SHP77 treated with DMSO at 0.1 percent for 48 hours (cell line): ENCODE measurements at regions not wholly inside any gene's neighbourhood (a gene's known extent, or its start where the extent isn't known, plus 50 kb on each side); places are given as distances from the start of the nearest gene placed in this dataset.

ENCODE experiments used
- DNase-seq: peaks from one replicate; lab custom pipeline; 2025; lab: John Stamatoyannopoulos, UW

DNA sequence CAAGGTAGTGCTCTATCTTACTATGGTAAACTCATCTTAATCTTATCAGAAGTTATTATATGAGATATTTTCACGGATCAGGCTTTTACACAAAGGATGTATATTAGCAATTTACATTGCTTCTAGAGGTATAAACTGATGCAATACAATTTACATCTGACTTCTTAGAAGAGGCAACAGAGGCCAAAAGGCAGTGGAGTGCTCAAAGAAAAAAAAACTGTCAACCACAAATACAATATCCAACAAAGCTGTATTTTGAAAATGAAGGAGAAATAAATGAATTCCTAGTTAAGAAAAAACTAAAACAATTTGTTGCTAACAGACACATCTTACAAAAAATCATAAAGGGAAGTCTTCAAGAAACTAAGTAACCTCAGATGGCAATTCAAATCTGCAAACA lies 1031.5 kb upstream of the CNTNAP5 start:
- no peak for DNase-seq

DNA sequence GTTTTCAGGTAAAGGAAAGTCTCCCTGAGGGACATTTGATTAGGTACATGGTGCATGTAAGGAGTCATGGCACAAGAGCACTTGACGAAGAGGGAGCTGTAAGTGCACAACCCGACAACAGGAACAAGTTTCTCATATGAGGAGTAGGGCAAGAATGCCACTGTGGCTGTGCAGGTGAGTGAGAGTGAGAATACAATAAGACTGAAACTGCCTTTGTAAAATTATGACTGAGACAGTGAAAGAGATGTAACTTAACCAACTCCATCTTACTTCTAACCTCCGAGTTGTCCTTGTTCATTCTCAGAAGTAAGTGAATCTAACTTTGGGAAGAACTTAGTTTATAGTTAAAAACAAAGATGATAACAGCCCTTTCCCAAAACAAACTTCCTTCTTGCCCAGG lies 1025.8 kb upstream of the CNTNAP5 start:
- no peak for DNase-seq

DNA sequence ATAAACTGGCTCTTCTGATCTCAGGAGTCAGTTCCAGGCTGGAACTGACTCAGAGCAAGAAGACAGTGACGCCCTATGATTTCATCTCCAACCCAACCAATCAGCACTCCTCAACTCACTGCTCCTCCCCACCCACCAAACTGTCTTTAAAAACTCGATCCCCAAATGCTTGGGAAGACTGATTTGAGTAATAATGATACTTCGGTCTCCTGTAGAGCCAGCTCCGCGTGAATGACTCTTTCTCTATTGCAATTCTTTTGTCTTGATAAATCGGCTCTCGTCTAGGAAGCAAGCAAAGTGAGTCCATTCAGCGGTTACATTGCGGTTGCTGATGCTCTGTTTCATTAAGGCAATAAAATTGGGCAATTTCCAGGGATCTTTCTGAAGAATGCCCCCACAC lies 1025.3 kb upstream of the CNTNAP5 start:
- no peak for DNase-seq

DNA sequence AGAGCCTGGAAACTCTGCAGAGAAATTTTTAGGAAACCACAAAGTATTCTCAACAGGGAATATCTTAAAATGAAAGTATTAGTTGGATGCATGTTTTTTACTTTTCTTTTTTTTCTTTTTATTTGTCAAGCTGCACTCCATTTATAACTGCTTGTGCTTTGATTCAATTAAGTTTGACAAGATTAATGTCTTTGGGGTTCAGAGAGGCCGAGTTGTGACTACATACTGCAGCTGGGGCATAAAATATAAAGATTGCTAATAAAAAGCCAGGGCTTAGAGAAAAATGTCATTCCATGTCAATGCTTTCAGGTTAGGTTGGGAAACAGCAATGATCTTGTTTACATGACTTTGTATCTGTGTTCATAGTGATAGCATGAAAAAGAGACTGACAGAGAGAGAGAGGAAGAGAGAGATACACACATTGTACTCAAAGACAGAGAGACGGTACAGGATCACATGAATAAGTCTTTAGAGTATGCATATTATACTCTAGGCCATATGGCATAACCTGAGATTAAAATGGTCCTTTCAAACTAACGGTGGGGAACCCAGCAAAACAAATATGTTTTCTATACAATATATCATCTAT lies 1022.3 kb upstream of the CNTNAP5 start:
- DNase-seq = no peak

DNA sequence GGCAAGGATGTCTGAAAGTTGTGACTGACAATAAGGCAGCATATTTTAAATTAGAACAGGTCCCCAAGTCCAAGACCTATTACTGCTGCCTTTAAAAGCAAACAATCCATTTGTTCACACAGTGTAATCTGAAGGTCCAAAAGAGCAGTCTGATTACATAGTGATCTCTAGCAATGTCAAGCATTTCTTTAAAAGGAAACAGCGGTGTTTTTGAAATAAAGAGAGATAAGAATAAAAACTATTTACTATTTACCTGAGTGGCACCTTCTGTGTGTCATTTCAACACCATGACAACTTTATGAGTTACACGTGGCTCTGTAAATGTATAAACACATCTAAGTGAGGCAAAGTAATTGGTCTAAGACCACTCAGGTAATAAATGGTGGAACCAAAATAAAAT lies 1009.9 kb upstream of the CNTNAP5 start:
- DNase-seq = no peak

DNA sequence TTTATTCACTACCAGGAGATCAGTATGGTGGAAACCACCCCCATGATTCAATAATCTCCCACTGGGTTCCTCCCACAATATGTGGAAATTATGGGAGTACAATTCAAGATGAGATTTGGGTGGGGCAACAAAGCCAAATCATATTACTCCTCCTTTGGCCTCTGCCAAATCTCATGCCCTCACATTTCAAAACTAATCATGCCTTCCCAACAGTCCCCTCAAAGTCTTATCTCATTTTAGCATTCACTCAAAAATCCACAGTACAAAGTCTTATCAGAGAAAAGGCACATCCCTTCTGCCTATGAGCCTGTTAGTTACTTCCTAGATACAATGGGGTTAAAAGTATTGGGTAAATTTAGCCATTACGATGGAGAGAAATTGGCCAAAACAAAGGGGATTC lies 989.5 kb upstream of the CNTNAP5 start:
- DNase-seq = no peak

DNA sequence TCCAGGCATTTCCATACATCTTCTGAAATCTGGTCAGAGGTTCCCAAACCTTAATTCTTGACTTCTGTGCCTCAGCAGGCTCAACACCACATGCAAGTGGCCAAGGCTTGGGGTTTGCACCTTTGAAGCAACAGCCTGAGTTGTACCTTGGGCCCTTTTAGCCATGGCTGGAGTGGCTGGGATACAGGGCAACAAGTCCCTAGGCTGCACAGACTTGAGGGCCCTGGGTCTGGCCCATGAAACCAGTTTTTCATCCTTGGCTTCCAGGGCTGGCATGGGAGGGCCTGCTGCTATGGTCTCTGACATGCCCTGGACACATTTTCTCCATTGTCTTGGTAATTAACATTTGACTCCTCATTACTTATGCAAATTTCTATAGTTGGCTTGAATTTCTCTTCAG lies 988.8 kb upstream of the CNTNAP5 start:
- no peak for DNase-seq

DNA sequence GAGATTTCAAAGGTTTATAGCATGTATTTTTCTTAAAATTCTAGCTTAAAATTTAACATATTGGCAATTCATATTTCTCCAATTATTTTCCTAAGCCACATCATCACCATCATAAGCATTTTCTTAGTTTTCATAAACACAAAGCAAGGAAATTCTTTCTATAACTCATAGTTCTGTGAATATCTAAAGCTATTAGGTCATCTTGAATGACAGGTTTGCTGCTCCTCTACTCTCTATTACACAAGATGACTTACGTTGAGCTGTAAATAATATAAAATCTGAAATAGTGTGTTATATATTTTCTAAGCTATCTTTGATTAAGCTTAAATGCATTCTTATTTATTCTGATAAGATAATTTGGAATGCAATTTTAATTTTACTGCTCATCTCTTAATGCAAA lies 984.6 kb upstream of the CNTNAP5 start:
- DNase-seq = no peak

DNA sequence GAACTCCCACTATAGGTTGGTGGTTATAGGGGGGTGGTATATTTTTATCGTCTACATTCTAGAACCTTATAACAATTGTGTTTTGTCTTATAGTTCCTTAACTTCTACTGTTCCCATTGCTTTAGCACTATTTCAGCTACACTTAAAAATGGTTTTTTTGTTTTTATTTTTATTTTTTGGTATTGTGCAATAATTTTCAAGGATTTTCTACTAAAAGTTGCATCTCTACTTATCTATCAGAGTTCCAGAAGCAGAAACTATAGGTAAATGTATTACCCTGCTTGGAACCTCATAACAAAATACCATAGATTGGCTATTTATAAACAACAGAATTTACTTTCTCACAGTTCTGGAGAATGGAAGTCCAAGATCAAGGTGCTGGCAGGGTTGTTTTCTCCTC lies 981.6 kb upstream of the CNTNAP5 start:
- DNase-seq = no peak

DNA sequence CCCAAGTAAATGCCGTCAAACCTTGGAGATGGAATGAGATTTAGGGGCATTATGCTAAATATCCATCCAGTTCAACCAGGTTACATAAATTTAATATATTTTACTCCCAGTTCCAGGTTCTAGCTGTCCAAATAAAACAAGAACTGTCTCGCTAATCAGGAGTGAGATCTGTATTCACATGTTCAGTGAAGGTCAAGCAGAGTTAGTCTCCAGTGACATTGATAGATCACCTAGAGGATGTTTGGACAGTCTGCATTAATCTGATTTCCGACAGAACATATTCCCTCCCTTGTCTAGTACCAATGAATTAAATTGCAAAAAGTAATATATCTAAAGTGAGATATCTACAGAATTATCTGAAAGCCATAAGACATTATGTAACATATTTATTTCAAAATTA lies 979.4 kb upstream of the CNTNAP5 start:
- DNase-seq = no peak

DNA sequence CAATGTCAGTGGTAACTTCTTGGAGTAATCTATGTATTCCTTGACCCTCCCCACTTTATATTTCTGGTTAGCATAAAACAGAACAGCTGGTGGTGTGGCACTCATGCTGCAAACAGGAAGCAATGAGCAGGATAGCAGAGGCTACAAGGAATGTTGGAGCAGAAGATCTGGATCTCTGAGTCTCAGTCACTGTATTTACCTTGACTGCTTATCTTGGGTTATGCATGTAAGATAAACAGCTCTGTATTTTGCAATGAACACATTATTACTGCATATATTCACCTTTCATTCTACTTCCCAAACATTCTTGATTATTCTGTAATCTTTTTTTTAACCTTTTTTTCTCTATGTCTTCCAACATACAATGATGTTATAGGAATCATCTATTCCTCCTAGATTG lies 977.9 kb upstream of the CNTNAP5 start:
- DNase-seq = no peak

DNA sequence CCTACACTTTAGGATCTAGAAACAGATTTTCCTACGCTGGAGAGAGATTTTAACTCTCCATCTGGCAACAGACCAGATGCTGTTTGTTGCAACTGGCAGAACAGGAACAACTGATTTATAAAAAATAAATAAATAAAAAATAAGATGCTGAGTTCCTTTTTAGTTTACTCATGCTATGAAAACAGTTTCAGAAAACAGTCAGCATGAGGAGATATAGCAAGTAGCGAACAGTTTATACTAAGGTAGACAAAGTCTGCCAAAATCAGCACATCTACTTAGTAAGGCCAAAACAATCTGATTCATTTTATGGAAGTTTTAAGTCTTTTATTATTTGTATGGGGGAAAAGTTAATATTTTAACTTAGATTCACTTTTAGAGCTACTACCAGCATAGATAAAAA lies 974.0 kb upstream of the CNTNAP5 start:
- DNase-seq = no peak

DNA sequence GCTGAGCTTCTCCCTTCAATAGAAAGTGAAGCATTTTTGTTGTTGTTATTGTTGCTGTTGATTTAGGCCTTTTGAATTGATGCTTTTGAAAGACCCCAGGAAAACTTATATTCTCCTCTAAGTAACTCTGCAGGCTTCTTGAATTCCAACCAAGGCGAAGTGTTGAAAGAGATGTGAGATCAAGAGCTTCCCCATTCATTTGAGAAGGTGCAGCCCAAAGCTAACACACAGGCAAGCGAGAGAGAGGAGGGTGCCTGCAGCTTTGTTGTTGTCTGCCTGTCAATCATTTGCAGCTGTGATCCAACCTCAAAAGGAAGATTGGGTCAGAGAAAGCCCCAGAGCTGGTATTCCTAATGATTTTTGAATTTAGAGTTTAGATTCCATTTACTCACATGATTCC lies 963.6 kb upstream of the CNTNAP5 start:
- no peak for DNase-seq

DNA sequence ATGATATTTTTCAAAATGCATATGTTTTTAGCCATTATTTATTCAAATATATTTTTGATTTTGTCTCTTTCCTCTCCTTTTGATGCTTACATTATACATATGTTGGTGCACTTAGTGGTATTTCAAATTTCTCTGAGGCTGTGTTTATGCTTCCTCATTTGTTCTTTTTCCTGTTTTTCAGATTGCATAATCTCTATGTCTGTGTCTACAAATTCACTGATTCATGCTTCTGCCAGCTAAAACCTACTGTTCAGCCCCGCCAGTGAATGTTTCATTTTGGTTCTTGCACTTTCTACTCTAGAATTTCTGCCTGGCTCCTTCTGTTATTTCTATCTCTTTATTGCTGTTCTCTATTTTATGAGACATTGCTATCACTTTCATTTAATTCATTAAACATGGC lies 951.7 kb upstream of the CNTNAP5 start:
- DNase-seq = no peak

DNA sequence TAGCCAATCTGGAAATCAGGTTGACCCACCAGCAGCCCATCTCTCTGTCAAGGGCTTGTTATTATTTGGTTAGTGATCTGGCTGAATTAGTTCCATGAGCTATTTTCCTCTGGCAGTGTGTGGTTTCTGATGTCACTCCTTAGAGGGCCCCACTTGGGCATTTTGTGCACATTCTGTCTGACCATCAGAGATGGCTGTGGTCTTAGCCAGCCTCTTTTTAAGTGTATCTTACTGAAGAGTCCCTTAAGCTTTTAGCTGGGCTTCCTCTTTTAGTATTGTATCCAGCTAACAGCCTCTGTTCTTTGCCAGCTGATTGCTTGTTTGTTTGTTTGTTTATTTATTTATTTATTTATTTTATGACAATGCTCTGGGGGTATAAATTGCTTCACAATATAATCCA lies 951.1 kb upstream of the CNTNAP5 start:
- DNase-seq = no peak

DNA sequence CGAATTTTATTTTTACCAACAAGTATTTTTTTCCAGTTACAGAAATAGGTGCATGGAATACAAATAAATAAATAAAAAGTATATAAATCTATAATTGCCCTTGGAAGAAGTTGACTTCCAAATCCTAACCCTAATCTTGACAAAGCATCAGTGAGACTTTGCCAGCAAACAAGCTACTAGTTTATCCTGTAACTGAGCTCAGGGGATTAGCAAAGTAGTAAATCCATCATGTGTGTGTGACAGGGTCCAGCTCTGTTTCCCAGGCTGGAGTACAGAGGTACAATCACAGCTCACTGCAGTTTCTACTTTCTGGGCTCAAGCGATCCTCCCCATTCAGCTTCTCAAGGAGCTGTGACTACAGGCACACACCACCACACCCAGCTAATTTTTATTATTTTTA lies 948.0 kb upstream of the CNTNAP5 start:
- no peak for DNase-seq

DNA sequence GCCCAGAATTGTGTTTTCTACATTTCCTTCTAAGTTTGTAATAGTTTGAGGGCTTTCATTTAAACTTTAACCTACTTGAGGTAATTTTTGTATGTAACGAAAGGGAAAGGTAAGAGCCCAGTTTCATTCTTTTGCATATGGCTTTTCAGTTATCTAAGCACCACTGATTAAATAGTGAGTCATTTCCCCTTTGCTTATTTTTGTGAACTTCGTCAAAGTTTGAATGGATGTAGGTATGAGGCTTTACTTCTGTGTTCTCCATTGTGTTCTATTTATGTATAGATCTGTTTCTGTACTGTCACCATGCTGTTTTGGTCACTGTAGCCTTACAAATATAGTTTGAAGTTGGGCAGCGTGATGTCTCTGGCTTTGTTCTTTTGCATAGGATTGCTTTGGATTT lies 944.8 kb upstream of the CNTNAP5 start:
- no peak for DNase-seq

DNA sequence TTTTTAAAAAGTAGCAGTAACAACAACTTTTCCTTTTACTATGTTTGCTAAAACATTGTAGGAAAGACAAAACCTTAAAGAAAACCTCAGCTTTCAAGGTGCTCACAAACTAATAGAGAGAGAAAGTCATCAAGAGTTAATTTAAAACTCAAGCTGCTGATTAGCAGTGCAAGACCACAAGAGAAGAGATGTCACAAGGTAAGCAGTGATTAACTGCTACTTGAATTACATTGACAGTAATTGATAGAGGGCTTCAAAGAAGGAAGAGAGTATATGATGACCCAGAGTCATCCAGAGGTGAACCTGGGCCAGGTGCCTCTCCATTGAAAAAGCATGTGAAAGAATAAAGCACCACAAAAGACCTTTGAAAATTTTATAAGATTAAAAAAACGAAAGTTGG lies 939.6 kb upstream of the CNTNAP5 start:
- no peak for DNase-seq

DNA sequence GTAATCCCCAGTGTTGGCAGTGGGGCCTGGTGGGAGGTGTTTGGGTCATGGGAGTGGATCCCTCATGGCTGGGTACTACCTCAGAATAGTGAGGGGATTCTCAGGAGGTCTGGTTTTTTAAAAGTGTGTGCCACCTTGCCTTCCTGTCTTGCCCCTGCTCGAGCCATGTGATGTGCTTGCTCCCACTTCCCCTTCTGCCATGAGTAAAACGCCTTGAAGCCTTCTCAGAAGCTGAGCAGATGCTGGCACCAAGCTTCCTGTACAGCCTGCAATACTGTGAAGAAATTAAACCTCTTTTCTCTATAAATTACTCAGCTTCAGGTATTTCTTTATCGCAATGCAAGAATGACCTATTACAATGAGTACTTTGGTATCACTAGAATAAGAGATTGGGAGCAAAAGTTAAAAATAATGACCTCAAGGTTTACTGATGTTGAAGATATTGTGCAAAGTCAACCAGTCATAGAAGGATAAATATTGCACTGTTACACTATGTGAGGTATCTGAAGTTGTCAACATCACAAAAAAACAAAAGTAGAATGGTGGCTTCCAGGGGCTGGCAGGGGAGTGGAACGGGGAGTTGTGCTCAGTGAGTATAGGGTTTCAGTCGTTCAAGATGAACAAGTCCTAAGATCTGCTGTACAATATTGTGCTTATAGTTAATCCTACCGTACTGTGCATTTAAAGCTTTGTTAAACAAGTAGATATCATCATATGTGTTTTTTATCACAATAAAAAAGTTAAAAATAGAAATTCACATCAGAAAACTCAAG lies 938.3 kb upstream of the CNTNAP5 start:
- DNase-seq = no peak

DNA sequence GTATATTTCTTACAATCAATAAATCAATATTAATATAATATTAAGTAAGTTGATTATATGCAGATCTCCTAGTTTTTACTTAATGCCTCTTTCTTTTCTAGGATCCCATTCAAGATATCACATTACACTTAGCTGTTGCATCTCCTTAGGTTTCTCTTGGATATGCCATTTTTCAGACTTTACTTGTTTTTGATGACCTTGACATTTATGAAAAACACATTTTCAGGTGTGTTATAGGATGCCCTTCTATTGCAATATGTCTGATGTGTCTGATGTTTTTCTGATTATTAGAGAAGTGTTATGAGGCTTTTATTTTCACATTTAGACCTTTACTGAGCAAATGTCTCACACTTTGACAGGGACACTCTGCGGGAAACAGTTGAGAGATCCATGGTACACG lies 933.6 kb upstream of the CNTNAP5 start:
- no peak for DNase-seq

DNA sequence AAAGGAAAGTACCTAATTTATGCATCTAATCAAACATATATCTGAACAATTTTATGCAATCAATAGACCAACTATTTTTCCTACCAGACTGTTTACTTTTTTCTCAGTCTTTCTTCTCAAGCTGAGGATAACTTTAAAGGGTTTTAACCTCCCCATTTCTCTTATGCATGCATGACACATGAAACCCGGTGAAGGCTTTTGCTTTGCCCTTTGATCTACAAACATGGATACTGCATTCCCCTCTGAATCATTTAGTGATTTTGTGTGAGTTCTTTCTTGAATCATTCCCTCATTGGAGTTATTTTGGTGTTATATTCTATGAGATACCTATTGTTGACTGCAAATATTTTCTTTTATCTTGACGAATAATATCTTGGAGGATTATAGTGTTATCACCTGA lies 931.9 kb upstream of the CNTNAP5 start:
- no peak for DNase-seq

DNA sequence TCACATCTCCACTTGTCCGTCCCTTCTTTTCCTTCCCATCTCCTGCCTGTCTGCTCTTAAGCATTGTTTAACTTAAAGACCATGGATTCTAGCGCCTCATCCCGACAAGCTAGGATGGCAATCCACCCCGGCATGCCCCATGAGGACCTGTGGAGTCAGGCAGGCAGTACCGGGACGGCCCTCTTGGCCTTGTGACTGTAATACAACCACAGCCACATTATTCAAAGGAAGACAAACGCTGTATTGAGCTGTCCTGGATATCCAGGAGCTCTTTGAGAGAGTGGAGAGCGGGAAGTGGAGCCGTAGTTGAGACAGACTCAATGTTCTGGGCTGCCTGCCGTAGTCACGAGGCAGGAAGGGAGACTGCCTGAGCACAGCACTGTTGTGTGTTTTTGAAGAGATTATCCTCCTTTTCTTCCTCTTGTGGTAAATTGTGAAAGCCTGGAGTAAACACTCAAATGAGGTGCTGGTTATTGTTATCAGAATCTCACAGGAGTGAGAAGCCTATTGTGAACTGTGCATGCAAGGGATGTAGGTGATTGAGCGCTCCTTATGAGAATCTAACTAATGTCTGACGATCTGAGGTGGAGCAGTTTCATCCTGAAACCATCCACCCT lies 929.8 kb upstream of the CNTNAP5 start:
- no peak for DNase-seq

DNA sequence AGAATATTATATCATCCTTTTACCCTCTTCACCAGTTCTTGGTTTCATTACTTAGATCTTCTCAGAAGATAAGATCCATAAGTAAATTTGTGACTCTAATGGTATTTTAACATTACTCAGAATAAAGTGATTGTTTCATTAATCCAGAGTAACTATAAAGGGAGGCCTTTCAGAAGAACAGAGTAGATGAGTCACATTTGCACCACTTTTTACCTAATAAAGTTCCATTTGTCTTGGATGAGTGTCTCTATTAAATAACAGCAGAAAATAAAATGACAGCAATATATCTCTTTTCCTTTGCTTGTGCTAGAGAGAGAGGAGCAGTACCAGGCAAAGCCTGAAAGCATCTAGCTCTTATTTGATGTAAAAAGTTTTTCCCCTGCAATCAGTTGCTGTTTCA lies 926.5 kb upstream of the CNTNAP5 start:
- DNase-seq = no peak

DNA sequence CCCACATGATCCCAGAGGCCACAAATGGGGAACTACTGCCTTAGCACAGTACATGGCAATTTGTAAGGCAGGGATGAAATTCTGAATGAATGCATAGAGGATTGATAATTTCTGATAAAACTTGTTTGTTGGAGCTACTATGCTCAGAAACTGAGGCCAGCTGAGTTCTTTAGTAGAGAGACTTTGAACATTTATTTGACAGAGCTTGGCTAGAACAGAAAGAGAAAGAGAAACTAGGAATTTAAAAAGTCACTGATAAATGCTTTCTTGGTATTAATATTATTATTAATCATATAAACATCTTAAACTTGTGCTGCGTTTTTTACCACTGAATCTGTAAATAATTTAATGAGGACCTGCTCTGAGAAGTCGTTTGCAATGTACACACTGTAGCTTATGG lies 923.7 kb upstream of the CNTNAP5 start:
- DNase-seq = no peak
